ENCODE measurements at regions not wholly inside any gene's neighbourhood (a gene's known extent, or its start where the extent isn't known, plus 50 kb on each side); places are given as distances from the start of the nearest gene placed in this dataset.
A peak's percentile ranks its signal among the peaks of the same experiment; 100 is the strongest.
"Not testable (repeated sequence)": the region's sequence is repeated elsewhere in the genome, so short reads cannot be mapped to it uniquely, and the experiment has no call there.

DNA sequence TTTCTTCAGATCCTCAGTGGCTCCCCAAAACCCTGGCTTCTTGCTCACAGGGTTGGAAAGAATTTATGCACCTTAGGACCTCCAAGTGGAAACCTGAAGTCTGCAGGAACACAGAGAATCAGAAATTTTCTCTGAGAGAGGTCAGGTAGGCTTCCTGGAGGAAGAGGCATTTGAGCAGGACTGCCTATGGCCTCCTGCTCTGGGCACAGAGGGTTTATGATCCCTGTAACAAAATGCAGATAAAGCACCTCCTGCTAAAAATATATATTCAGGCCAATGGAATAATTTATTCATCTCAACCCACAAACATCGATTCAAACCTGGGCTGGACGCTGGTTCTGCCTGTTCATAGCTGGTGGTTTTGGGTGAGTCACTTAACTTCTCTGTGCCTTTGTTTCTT, 68.1 kb upstream of the FGF3 start:
- no peak for DNase-seq (ENCODE audit: low spot score)

DNA sequence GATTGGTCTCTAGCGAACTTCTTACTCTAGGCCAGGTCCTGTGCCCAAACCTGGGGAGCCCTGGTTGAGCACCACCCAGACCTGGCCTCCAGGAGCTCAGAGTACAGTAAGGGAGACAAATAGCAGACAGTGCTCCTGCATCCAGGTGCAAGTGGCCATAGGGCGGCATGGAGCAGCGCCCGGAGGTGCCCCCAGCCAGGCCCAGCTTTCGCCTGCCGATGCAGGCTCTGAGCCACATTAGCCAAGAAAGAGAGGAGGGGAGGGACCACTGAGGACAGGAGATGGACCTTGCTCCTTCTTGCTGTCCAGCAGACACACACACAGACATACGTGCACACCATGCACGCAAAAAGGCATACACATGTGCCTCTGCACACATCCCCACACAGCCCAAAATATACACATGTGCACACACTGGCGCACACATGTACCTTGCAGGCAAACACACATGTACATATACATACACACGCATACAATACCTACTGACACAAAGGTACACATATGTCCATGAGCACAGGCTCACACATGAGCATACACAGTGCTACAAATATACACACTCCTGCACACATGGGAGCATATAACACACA, 68.7 kb upstream of the FGF3 start:
- no peak for DNase-seq (ENCODE audit: low spot score)

DNA sequence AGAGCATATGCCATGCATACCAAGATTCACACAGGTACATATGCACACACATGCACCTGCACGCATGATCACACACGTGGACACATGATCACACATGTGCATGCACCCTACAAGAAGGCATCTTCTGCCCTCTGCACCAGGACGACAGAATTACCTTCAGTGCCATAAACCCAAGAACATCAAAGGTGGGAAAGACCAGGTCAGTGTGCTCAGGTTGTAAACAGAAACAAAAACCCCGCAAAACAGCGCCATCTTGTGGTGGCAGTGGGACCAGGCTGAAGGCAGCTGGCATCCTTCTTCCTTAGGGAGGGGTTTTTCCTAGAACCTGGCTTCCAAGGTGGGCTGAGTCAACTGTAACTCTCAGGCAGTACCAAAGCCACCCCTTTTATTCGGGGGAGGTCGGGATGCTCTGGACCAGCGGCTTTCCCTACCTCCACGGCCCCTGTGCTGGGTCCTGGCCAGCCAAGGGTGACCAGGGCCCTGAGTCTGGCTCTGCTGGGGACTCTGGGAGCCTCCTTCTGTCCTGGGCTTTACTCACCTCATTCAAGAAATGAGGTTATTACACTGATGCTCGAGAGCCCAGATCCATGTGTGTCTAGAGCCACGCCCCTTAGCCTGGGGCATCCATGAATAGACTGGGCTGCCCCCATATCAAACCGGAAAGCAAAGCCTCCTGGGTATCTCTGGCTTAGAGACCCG, 69.4 kb upstream of the FGF3 start:
- DNase-seq (ENCODE audit: low spot score) = peak; percentile 49

DNA sequence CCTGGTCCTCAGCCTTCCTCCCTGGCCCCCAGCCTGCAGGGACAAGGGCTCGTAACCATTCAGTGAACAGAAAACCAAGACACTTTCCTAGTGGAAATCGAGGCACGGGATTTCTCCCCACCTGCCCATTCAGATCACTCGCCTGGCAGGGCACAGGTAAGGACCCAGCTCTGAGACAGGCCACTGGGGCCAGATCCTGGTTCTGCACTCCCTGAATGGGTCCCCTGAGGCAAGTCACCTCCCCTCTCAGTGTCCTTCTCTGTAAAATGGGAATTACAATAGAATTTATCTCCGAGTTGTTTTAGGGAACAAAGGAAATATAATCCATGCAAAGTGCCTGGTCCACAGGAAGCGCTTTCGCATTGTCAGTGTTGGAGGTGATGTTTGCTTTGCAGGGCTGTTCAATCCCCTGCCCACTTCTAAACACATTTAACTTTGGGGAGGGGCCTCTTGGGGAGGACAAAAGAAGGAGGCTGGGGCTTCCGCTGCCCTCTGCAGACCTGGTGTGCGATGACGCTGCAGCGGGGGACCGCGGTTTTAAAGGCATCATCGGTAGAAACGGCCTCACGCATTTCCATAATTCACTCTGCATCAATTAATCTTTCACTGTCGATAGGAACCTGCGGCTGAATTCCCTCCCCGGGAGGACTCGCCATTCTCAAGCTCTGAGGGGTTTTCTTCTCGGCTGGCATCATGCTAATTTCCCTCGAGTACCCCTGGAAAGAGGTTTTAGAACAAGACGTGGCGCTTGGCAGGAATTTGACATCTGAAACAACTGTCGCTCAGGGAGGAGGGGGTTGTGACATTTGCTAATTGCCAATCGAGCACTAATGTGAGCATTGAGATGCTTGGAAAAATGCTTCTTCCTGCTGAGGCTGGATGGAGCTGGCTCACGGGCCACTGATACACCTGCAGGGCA, 70.4 kb upstream of the FGF3 start:
- DNase-seq (ENCODE audit: low spot score) = no peak

DNA sequence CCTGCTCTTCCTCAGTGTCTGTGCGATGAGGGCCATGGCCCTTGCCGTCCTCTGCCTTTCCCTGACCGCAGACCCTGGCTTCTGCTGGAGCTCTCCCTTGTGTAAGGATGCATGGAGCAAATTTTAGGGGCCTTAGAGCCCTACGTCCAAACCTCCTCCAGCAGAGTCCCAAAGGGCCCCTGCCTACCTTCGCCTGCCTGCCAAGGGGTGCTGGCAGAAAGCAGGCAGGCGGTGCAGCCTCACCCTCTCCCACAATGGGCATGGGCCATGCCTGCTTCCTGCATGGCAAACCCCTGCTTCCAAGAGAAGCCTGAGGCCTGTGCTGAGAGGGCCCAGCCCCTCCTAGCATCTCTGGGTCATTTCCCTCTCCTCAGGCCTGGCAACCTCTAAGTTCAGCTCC, 71.3 kb upstream of the FGF3 start:
- no peak for DNase-seq (ENCODE audit: low spot score)

DNA sequence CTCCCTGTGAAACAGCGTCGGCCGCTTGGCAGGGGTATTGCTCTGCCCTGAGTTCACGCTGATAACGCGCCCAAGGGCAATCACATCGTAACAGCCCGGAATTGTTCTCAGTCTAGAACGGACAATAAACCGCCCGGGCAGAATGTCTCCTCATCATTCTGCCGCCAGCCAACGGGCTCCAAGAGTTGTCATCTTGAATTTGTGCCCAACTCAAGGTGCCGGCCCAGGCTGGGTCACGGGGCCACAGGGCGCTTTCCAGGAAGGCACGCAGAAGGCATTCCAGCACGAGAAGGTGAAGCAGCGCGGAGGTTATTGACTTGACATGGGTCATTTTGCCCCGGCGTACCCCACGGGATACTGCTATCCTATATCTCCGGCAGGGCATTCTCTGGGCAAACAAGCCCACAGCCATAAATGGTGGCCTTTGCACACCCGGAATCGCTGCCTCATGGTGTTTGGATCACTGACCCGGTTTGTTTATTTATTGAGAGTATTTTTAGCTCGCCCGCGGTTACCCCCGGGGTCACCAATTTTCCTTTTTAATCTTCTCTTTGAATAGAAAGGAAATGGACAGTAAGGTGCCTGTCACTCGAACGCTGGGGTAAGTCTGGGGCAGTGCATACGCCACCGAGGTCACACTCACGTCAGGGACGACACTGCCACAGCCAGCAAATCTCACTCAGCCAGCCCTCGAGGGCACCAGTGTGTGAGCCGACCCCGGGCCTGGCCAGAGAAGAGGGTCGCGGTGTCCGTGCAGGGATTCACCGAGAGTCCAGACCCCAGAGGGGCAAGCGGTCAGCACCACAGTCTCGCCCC, 72.4 kb upstream of the FGF3 start:
- DNase-seq (ENCODE audit: low spot score) = no peak

DNA sequence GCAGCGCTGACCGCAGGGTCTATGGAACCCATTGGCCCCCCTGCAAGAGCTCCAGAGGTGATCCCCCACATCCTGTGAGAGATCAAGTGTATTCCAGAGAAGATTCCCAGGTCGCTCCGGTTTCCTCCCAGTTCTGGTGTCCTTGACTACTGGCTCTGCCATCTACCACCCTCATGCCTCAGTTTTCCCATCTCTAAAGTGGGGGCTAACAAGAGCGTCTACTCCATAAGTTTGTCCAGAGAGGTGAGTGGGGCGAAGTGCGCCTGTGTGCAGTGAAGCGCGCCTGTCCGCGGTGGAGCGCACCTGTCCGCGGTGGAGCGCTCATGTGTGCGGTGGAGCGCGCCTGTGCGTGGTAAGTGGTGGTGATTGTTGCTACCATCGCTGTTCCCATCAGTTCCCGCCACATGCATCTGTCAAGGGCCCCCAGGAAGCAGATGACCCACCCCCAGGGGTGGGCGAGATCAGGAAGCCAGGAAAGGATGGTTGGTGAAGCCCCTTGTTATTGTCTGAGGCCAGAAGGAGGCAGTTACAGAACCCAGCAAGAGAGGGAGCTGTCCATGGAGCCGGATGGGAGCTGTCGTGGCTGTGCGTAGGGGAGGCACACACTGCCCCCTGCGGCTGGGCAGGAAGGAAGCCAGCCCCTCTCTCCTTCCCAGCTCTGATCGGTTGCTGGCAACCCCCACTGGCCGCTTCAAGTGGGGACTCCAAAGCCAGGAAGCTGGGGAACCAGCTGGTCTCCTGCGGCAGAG, 73.2 kb upstream of the FGF3 start:
- no peak for DNase-seq (ENCODE audit: low spot score)

DNA sequence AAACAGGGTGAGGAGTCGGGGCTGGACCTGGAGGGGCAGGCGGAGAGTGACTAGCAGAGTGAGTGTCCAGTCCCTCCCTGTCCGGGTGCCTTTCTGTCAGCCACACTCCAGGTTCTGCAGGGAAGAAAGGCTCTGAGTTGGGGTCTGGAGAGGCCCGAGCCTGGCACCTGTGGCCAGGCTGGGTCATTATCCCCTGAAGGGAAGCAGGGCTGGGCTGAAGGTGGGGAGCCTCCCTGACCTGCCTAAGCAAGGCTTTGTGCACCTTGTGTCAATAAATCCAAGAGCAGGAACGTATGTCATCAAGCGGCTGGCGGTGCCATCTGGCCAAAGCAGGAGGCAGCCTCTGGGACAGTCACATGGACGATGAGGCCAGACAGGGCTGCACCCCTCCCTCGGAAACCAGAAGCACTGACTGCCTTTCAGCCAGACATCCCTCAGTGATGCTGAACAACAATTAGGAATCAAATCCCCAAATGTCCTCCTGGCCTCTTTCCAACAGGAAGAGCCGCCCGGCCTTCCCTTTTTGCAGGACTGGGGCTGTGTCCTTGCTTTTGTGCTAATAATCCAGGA, 73.9 kb upstream of the FGF3 start:
- DNase-seq (ENCODE audit: low spot score) = no peak

DNA sequence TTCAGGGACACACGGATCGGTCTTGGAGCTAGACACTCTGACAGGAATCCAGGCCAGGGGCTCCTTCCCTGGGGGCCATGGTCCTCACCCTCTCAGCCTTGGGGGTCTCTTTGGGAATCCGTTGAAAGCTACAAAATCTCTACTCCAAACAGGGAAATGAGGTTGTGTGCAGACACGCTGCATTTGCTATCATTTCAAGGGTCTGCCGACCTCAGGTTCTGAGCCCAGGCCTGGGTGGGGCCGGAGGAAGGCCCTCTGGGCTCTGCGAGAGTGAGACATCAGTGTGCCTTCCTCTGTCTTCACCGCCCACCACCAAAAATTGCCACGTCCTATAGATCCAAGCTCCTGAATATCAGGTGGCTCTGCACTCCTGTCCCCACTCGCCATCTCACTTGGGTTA, 74.4 kb upstream of the FGF3 start:
- no peak for DNase-seq (ENCODE audit: low spot score)

DNA sequence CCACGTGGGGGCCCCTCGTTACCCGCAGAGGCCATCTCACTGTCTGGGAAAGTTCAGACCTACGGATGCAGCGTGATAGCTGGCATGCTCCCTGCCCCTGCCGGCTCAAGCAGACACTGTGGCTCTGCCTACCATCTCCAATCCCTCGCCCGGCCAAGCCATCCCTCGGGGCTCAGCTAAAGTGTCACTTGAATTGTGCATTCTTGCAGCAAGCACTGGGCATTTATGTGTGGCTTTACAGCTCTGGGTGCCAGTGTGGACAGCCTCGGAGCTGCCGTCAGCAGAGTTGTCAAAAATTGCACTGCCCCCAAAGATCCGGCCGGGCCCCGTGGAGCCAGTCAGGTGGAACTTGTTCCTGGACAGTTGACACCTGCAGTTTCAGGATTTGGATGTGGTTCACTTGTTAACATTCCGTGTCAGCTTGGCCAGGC, 75.0 kb upstream of the FGF3 start:
- DNase-seq (ENCODE audit: low spot score) = no peak

DNA sequence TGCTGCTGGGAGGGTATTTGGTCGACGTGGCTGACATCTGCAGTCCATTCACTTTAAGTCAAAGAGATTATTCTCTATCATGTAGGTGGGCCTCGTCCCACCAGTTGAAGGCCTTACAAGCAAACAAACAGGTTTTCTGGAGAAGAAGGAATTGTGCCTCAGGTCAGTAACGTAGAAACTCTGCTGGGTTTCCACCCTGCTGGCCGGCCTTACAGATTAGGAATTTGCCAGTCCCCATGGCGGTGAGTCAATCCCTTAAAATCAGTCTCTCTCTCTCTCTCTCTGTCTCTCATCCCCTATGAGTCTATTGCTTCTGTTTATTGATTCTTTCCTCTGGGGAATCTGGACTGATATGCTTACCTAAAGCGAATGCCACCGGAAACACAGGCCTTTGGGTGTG, 75.4 kb upstream of the FGF3 start:
- no peak for DNase-seq (ENCODE audit: low spot score)

DNA sequence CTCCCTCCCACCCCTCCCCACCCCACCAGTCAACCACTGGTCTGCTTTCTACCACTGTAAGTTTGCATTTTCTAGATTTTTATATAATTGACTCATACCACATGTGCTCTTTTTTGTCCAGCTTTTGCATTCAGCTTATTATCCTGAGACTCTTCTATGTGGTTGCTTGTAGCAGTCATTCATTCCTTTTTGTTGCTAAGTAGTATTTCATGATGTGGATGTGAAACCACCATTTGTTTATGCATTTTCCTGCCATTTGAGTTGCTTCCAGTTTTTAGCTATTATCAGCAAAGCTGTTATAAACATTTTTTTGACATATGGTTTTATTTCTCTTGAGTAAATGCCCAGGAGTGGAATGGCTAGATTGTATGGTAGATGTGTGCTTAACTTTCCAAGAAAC, 77.0 kb upstream of the FGF3 start:
- DNase-seq (ENCODE audit: low spot score) = no peak

DNA sequence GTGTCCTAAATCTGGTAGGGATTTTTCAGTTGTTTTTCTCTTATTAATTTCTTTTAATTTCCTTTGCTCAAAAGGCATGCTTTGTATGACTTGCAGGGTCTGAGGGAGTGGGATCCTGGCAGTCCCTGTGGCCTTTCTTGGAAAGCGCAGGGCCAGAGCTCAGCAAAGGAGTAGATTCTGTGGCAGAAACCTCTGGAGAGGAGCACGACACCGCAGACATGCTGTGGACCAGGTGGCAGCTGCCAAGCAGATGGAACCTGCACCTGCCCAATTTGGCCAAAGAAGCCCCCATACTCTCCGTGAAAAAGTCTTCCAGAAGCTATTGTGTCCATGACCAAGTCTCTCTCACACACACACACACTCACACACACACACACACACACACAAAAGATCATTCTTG, 78.9 kb upstream of the FGF3 start:
- DNase-seq (ENCODE audit: low spot score) = no peak

DNA sequence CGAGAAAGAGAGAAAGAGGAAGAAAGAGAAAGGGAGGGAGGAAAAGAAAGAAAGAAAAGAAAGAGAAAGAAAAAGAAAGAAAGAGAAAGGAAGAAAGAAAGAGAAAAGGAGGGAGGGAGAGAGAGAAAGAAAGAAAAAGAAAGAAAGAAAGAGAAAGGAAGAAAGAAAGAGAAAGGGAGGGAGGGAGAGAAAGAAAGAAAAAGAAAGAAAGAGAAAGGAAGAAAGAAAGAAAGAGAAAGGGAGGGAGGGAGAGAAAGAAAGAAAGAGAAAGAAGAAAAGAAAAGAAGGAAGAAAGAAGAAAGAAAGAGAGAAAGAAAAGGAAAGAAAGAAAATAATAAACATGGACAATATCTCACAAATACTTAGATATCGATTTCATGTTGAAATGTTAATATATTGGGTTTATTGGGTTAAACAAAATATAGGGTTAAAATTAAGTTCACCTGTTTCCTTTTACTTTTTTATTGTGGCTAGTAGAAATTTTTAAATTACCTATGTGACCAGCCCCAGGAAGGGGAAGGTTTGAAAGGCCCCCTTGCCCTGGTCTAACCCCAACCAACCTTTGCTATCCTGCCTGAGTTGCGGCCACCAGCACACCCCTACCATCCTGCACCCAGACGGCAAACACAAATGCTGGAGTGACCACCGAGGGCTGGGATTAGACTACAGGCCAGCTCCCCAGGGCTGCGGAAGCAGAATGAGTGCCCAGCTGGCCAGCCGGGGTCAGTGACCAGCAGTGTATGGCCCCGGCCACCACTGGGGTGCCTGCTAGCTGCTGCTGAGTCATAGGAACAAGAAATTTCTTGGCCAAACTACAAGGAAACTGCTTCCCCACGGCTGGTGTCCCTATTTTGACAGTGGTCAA, 81.0 kb upstream of the FGF3 start:
- no peak for DNase-seq (ENCODE audit: low spot score)

DNA sequence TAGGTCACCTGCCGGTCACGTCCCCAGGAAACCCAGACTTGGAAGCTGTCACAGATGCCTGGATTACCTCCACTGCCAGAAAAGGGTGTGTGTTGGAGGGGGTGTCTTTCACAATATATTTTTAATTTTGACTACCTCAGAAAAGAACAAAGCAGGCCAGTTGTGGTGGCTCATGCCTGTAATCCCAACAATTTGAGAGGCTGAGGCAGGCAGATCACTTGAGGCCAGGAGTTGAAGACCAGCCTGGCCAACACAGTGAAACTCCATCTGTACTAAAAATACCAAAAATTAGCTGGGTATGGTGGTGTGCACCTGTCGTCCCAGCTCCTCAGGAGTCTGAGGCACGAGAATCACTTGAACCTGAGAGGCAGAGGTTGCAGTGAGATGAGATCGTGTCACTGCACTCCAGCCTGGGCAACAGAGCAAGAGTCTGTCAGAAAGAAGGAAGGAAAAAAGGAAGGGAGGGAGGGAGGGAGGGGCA, 81.6 kb upstream of the FGF3 start:
- DNase-seq (ENCODE audit: low spot score) = not testable (repeated sequence)

DNA sequence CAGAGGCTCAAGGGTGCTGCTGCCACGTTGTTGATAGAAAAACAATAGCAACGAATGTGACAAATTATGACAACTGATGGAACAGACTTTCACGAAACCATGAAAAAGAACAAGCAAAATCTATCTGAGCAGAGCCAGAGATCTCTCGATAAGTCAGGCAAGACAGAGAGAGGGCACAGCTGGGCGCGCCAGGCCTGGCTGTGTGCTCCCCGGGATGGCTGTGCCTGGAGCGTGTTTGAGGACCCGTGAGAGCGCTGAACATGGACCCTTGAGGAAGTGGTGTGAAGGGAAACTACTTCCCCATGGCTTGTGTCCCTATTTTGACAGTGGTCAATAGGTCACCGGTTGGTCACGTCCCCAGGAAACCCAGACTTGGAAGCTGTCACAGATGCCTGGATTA, 83.1 kb upstream of the FGF3 start:
- no peak for DNase-seq (ENCODE audit: low spot score)

DNA sequence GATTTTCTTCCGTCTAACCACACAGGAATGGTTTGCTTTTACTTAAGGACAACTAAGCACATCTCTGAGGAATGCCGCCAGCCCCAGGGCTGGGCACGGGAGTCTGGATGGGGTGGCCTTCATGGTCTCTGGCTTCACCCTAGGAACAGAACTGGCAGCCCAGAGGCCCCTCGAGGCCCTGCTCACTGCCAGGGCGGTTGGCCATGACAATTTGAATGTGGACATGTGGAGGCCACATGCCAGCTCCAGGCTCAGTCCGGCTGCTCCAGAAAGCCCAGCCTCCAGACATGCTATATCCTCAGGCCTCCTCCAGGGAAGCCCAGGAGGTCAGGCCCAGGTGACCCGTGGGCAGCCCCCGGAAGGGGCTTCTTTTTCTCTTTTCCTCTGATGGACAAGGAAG, 84.0 kb upstream of the FGF3 start:
- DNase-seq (ENCODE audit: low spot score) = no peak

DNA sequence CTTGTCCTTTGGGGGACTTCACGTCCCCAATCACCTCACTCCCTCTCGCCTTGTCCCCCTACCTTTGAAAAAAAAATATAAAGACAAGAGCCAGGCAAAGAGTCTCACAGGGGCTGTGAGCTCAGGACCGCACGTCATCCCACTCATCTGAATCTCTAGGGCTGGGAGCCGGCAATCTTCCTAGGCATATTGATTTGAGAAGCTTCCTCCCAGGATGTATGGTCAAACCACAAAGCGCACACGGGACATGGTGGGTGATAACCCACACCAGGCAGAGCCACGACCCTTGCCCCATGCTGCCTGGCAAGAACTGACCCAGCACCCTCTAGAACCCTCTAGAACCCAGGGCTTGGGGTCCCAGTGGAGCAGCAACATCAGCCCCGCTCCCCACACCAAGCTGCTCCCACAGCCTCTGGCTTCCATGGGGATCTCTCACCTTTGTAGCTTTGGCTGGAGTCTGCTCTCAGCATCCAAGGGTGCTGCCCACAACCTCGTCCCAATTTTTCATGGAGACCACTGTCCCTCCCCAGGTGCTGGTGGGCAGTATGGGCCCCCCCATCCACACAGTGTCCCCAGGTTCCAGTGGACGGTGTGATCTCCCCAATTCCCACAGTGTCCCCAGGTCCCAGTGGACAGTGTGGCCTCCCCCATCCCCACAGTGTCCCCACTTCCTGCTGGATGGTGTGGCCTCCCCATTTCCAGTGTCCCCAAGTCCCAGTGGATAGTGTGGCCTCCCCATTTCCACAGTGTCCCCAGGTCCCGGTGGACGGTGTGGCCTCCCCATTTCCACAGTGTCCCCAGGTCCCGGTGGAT, 85.2 kb upstream of the FGF3 start:
- DNase-seq (ENCODE audit: low spot score) = no peak

DNA sequence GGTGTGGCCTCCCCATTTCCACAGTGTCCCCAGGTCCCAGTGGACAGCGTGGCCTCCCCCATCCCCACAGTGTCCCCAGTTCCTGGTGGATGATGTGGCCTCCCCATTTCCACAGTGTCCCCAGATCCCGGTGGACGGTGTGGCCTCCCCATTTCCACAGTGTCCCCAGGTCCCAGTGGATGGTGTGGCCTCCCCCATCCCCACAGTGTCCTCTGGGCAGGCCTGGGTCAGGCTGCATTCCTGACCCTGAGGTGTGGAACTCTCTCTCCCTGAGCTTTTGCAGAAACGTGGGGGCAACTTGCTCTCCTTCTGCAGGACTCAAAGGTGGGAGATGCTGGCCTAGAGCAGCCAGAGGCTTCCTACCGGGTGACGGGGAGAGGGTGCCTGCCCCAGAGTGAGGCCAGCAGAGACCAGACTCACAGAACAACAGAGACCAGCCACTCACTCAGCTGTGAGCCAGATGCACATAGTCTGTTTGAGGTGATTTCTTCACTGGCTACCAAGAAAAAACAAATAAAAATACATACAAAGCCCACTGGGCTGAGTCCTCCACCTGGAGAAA, 85.8 kb upstream of the FGF3 start:
- no peak for DNase-seq (ENCODE audit: low spot score)

Data from RKO (cell line).